ENCODE measurements at regions not wholly inside any gene's neighbourhood (a gene's known extent, or its start where the extent isn't known, plus 50 kb on each side); places are given as distances from the start of the nearest gene placed in this dataset.

- no peaks in the 10 kb centered on the region for H3K9me3 ChIP-seq (ENCODE audit: low read depth, low read length)
- no peak overlapping the region for H3K9ac ChIP-seq (ENCODE audit: insufficient read length)
- TF ChIP-seq POLR2AphosphoS5 (IDR thresholded peaks at IDR 0.05; ENCODE audit: borderline replicate concordance, low read depth, low read length) (no peak), EZH2 (IDR thresholded peaks at IDR 0.05) (no peak)
- H3K4me3 ChIP-seq = no peak overlapping the region
- no peak overlapping the region for H3K27ac ChIP-seq
- H3K36me3 ChIP-seq (ENCODE audit: insufficient read depth, low read length) = no peaks in the 10 kb centered on the region
- DNase-seq (ENCODE audit: low read depth, low spot score) = no peak
These were observed 849.1 kb upstream of the POU3F3 start for GRCh38 chr2:104004821-104005220.

- no peak overlapping the region for H3K4me3 ChIP-seq
- no peaks in the 10 kb centered on the region for H3K36me3 ChIP-seq (ENCODE audit: insufficient read depth, low read length)
- DNase-seq (ENCODE audit: low read depth, low spot score) = no peak
- no peak overlapping the region for H3K9ac ChIP-seq (ENCODE audit: insufficient read length)
- no peaks in the 10 kb centered on the region for H3K9me3 ChIP-seq (ENCODE audit: low read depth, low read length)
- H3K27ac ChIP-seq = no peak overlapping the region
- TF ChIP-seq POLR2AphosphoS5 (IDR thresholded peaks at IDR 0.05; ENCODE audit: borderline replicate concordance, low read depth, low read length) (no peak), EZH2 (IDR thresholded peaks at IDR 0.05) (no peak), FOXP2 (optimal IDR thresholded peaks at IDR 0.05; ENCODE audit: control extremely low read depth, extremely low read length, insufficient read depth) (no peak)
These were observed 837.1 kb upstream of the POU3F3 start for GRCh38 chr2:104016801-104017200.

GRCh38 chr2:104023306-104023705 lies 830.6 kb upstream of the POU3F3 start:
- H3K4me3 ChIP-seq = no peak overlapping the region
- H3K36me3 ChIP-seq (ENCODE audit: insufficient read depth, low read length) = no peaks in the 10 kb centered on the region
- no peak overlapping the region for H3K27ac ChIP-seq
- no peaks in the 10 kb centered on the region for H3K9me3 ChIP-seq (ENCODE audit: low read depth, low read length)
- no peak for TF ChIP-seq EZH2 (IDR thresholded peaks at IDR 0.05)
- DNase-seq (ENCODE audit: low read depth, low spot score) = no peak
- H3K9ac ChIP-seq (ENCODE audit: insufficient read length) = no peak overlapping the region

GRCh38 chr2:104023765-104024164 lies 830.1 kb upstream of the POU3F3 start:
- Histone ChIP-seq H3K4me3 (no peak overlapping the region), H3K9me3 (ENCODE audit: low read depth, low read length) (no peaks in the 10 kb centered on the region), H3K36me3 (ENCODE audit: insufficient read depth, low read length) (no peaks in the 10 kb centered on the region), H3K27ac (no peak overlapping the region), H3K9ac (ENCODE audit: insufficient read length) (no peak overlapping the region)
- no peak for DNase-seq (ENCODE audit: low read depth, low spot score)
- no peak for TF ChIP-seq FOXP2 (optimal IDR thresholded peaks at IDR 0.05; ENCODE audit: control extremely low read depth, extremely low read length, insufficient read depth)
- no peak for TF ChIP-seq POLR2AphosphoS5 (IDR thresholded peaks at IDR 0.05; ENCODE audit: borderline replicate concordance, low read depth, low read length)
- no peak for TF ChIP-seq EZH2 (IDR thresholded peaks at IDR 0.05)

- Histone ChIP-seq H3K9ac (ENCODE audit: insufficient read length) (no peak overlapping the region), H3K4me3 (no peak overlapping the region), H3K27ac (no peak overlapping the region), H3K36me3 (ENCODE audit: insufficient read depth, low read length) (no peaks in the 10 kb centered on the region), H3K9me3 (ENCODE audit: low read depth, low read length) (no peaks in the 10 kb centered on the region)
- no peak for TF ChIP-seq FOXP2 (optimal IDR thresholded peaks at IDR 0.05; ENCODE audit: control extremely low read depth, extremely low read length, insufficient read depth)
- no peak for TF ChIP-seq EZH2 (IDR thresholded peaks at IDR 0.05)
- TF ChIP-seq POLR2AphosphoS5 (IDR thresholded peaks at IDR 0.05; ENCODE audit: borderline replicate concordance, low read depth, low read length) = no peak
- DNase-seq (ENCODE audit: low read depth, low spot score) = no peak
These were observed 828.6 kb upstream of the POU3F3 start for GRCh38 chr2:104025295-104025694.

- H3K27ac ChIP-seq = no peak overlapping the region
- DNase-seq (ENCODE audit: low read depth, low spot score) = no peak
- H3K9me3 ChIP-seq (ENCODE audit: low read depth, low read length) = no peaks in the 10 kb centered on the region
- no peaks in the 10 kb centered on the region for H3K36me3 ChIP-seq (ENCODE audit: insufficient read depth, low read length)
- H3K4me3 ChIP-seq = no peak overlapping the region
- TF ChIP-seq EZH2 (IDR thresholded peaks at IDR 0.05) = no peak
- TF ChIP-seq FOXP2 (optimal IDR thresholded peaks at IDR 0.05; ENCODE audit: control extremely low read depth, extremely low read length, insufficient read depth) = no peak
- TF ChIP-seq POLR2AphosphoS5 (IDR thresholded peaks at IDR 0.05; ENCODE audit: borderline replicate concordance, low read depth, low read length) = no peak
- H3K9ac ChIP-seq (ENCODE audit: insufficient read length) = no peak overlapping the region
These were observed 827.2 kb upstream of the POU3F3 start for GRCh38 chr2:104026725-104027124.

- DNase-seq (ENCODE audit: low read depth, low spot score) = no peak
- no peaks in the 10 kb centered on the region for H3K36me3 ChIP-seq (ENCODE audit: insufficient read depth, low read length)
- no peak overlapping the region for H3K9ac ChIP-seq (ENCODE audit: insufficient read length)
- H3K9me3 ChIP-seq (ENCODE audit: low read depth, low read length) = no peaks in the 10 kb centered on the region
- no peak overlapping the region for H3K4me3 ChIP-seq
- TF ChIP-seq FOXP2 (optimal IDR thresholded peaks at IDR 0.05; ENCODE audit: control extremely low read depth, extremely low read length, insufficient read depth) (no peak), POLR2AphosphoS5 (IDR thresholded peaks at IDR 0.05; ENCODE audit: borderline replicate concordance, low read depth, low read length) (no peak), EZH2 (IDR thresholded peaks at IDR 0.05) (no peak)
- no peak overlapping the region for H3K27ac ChIP-seq
These were observed 826.6 kb upstream of the POU3F3 start for GRCh38 chr2:104027321-104027720.

- TF ChIP-seq POLR2AphosphoS5 (IDR thresholded peaks at IDR 0.05; ENCODE audit: borderline replicate concordance, low read depth, low read length) (no peak), EZH2 (IDR thresholded peaks at IDR 0.05) (no peak), FOXP2 (optimal IDR thresholded peaks at IDR 0.05; ENCODE audit: control extremely low read depth, extremely low read length, insufficient read depth) (no peak)
- no peak for DNase-seq (ENCODE audit: low read depth, low spot score)
- H3K9me3 ChIP-seq (ENCODE audit: low read depth, low read length) = no peaks in the 10 kb centered on the region
- no peak overlapping the region for H3K9ac ChIP-seq (ENCODE audit: insufficient read length)
- H3K36me3 ChIP-seq (ENCODE audit: insufficient read depth, low read length) = no peaks in the 10 kb centered on the region
- H3K27ac ChIP-seq = no peak overlapping the region
- no peak overlapping the region for H3K4me3 ChIP-seq
These were observed 825.9 kb upstream of the POU3F3 start for GRCh38 chr2:104028061-104028460.

- H3K4me3 ChIP-seq = no peak overlapping the region
- no peak overlapping the region for H3K9ac ChIP-seq (ENCODE audit: insufficient read length)
- H3K27ac ChIP-seq = no peak overlapping the region
- H3K9me3 ChIP-seq (ENCODE audit: low read depth, low read length) = no peaks in the 10 kb centered on the region
- DNase-seq (ENCODE audit: low read depth, low spot score) = no peak
- TF ChIP-seq EZH2 (IDR thresholded peaks at IDR 0.05) = no peak
- no peak for TF ChIP-seq POLR2AphosphoS5 (IDR thresholded peaks at IDR 0.05; ENCODE audit: borderline replicate concordance, low read depth, low read length)
- no peaks in the 10 kb centered on the region for H3K36me3 ChIP-seq (ENCODE audit: insufficient read depth, low read length)
These were observed 820.5 kb upstream of the POU3F3 start for GRCh38 chr2:104033399-104033798.

All from SK-N-MC (cell line).